ENCODE measurements at regions not wholly inside any gene's neighbourhood (a gene's known extent, or its start where the extent isn't known, plus 50 kb on each side); places are given as distances from the start of the nearest gene placed in this dataset.

GRCh38 chr18:75779450-75779849, 351.9 kb upstream of the SMIM21 start:
- intact Hi-C loops (cut with micrococcal nuclease) (no loop called here), in situ Hi-C loops (cut with MboI) (no loop called here)
- Histone ChIP-seq H3K4me2 (ENCODE audit: insufficient read depth, low read length) (no peak overlapping the region), H3K9ac (ENCODE audit: insufficient read depth in 1 of 2, low read depth in 2 of 2, low read length in 2 of 2) (no peak overlapping the region), H4K20me1 (replicated peaks; ENCODE audit: control insufficient read depth, insufficient read depth, low read length) (no peaks in the 10 kb centered on the region), H3K9me3 (replicated peaks; ENCODE audit: control insufficient read depth, insufficient read depth, low read depth, low read length) (no peaks in the 10 kb centered on the region), H2AFZ (ENCODE audit: low read depth, low read length) (no peak overlapping the region), H3K27ac (ENCODE audit: extremely low read depth, low read depth, low read length) (no peak overlapping the region), H3K4me3 (no peak overlapping the region), H3K79me2 (ENCODE audit: control insufficient read depth, insufficient read depth, low read length) (no peaks in the 10 kb centered on the region), H3K36me3 (ENCODE audit: control insufficient read depth, insufficient read depth, low read length) (no peaks in the 10 kb centered on the region), H3K27me3 (ENCODE audit: control insufficient read depth in 2 of 2, insufficient read depth in 2 of 2, low read length in 2 of 2) (peaks cover 0 to 11% of the 10 kb centered on the region in 2 experiments; a peak in 2 of 5 replicates), H3K9me1 (ENCODE audit: control insufficient read depth, insufficient read depth, low read length) (no peaks in the 10 kb centered on the region), H3K4me1 (replicated peaks in 1 of 2; ENCODE audit: control insufficient read depth in 2 of 2, insufficient read depth in 2 of 2, low read length in 2 of 2) (no peaks in the 10 kb centered on the region)
- ATAC-seq (no peak), DNase-seq (ENCODE audit: extremely low read depth in 1 of 4, low spot score in 3 of 4) (no peak), FAIRE-seq (no peak)
- ChIA-PET POLR2A (no interaction called here), CTCF (ENCODE audit: low intra/inter-chr PET ratio) (no interaction called here)
- 0% methylated on average over 3 of the region's 4 CpGs for WGBS (ENCODE audit: insufficient coverage, low coverage, missing lambda C conversion rate)
- no peak for TF ChIP-seq HNRNPLL (IDR thresholded peaks at IDR 0.05; ENCODE audit: low read depth, low read length, poor library complexity, severe bottlenecking)
- no peak for TF ChIP-seq CUX1 (CRISPR knock-in tag; IDR thresholded peaks at IDR 0.05)
- TF ChIP-seq EP400 (IDR thresholded peaks at IDR 0.05): no peak
- TF ChIP-seq E2F8 (IDR thresholded peaks at IDR 0.05; ENCODE audit: low read depth, partially characterized antibody): no peak
- TF ChIP-seq ZNF277 (CRISPR knock-in tag; IDR thresholded peaks at IDR 0.05; ENCODE audit: borderline replicate concordance): no peak
- TF ChIP-seq ZNF77 (CRISPR knock-in tag; IDR thresholded peaks at IDR 0.05): no peak
- no peak for TF ChIP-seq SRF (CRISPR knock-in tag; IDR thresholded peaks at IDR 0.05)
- no peak for TF ChIP-seq KDM2B (CRISPR knock-in tag; IDR thresholded peaks at IDR 0.05)
- no peak for TF ChIP-seq PCBP1 (IDR thresholded peaks at IDR 0.05; ENCODE audit: low read depth, low read length, poor library complexity, severe bottlenecking)
- no TSS peak for BruUV-seq (replicated peaks)

All from K562 (cell line).